Ecto neural progenitor cell (in vitro differentiated cells): ENCODE measurements at regions not wholly inside any gene's neighbourhood (a gene's known extent, or its start where the extent isn't known, plus 50 kb on each side); places are given as distances from the start of the nearest gene placed in this dataset.
"Not testable (repeated sequence)": the region's sequence is repeated elsewhere in the genome, so short reads cannot be mapped to it uniquely, and the experiment has no call there.

Experiments used
- DNase-seq: peaks from one replicate; pipeline ENCODE4 v3.0.0-alpha.2; 2018; ENCODE audit warnings: low spot score

GRCh38 chr20:56689318-56689717 lies 60.2 kb downstream of the TFAP2C start:
- DNase-seq = no peak

- no peak for DNase-seq
Observed at GRCh38 chr20:56689852-56690485, 60.9 kb downstream of the TFAP2C start.

- no peak for DNase-seq
Observed at GRCh38 chr20:56690531-56691175, 61.5 kb downstream of the TFAP2C start.

GRCh38 chr20:56691325-56691998 lies 62.4 kb downstream of the TFAP2C start:
- DNase-seq = no peak

GRCh38 chr20:56693217-56693616 lies 64.1 kb downstream of the TFAP2C start:
- DNase-seq = no peak

GRCh38 chr20:56697476-56697875 lies 68.4 kb downstream of the TFAP2C start:
- DNase-seq = no peak

- DNase-seq = no peak
Observed at GRCh38 chr20:56698297-56698696, 69.2 kb downstream of the TFAP2C start.

- DNase-seq = no peak
Observed at GRCh38 chr20:56698749-56699148, 69.6 kb downstream of the TFAP2C start.

GRCh38 chr20:56702931-56703840 lies 74.1 kb downstream of the TFAP2C start:
- DNase-seq = no peak

- no peak for DNase-seq
Observed at GRCh38 chr20:56706867-56707360, 77.8 kb downstream of the TFAP2C start.

GRCh38 chr20:56708991-56709390 lies 79.9 kb downstream of the TFAP2C start:
- no peak for DNase-seq

- no peak for DNase-seq
Observed at GRCh38 chr20:56710125-56710524, 81.0 kb downstream of the TFAP2C start.

- not testable (repeated sequence) for DNase-seq
Observed at GRCh38 chr20:56710577-56710976, 81.5 kb downstream of the TFAP2C start.

GRCh38 chr20:56711018-56711417 lies 81.9 kb downstream of the TFAP2C start:
- DNase-seq = no peak

GRCh38 chr20:56715309-56715708 lies 86.2 kb downstream of the TFAP2C start:
- DNase-seq = no peak

- DNase-seq = no peak
Observed at GRCh38 chr20:56715902-56716519, 86.9 kb downstream of the TFAP2C start.

GRCh38 chr20:56716806-56717205 lies 87.7 kb downstream of the TFAP2C start:
- no peak for DNase-seq

GRCh38 chr20:56718816-56719215 lies 89.7 kb downstream of the TFAP2C start:
- DNase-seq = no peak

- no peak for DNase-seq
Observed at GRCh38 chr20:56720620-56721213, 91.6 kb downstream of the TFAP2C start.

- DNase-seq = no peak
Observed at GRCh38 chr20:56722042-56722441, 92.9 kb downstream of the TFAP2C start.

- no peak for DNase-seq
Observed at GRCh38 chr20:56723331-56723730, 94.2 kb downstream of the TFAP2C start.
